ENCODE measurements at regions not wholly inside any gene's neighbourhood (a gene's known extent, or its start where the extent isn't known, plus 50 kb on each side); places are given as distances from the start of the nearest gene placed in this dataset.

DNA sequence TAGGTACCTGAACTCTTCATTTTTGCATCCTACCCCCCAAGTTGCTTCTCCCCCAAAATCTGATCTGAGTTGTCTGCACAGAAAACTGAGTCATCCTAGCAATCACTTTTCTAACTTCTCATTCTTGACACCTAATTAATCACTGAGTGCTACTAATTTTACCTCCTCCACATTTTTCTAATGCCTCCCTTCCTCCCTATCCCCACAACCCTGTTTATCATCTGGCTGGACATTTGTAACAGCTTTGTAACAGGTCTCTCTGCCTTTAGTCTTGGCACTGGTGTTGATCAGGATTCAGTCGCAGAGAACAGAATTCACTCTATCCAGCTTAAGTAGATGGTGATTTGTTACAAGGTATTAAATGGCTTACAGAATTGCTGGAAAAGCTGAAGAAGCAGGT lies 303.9 kb upstream of the GATB start:
- TF ChIP-seq, protein P1, sequence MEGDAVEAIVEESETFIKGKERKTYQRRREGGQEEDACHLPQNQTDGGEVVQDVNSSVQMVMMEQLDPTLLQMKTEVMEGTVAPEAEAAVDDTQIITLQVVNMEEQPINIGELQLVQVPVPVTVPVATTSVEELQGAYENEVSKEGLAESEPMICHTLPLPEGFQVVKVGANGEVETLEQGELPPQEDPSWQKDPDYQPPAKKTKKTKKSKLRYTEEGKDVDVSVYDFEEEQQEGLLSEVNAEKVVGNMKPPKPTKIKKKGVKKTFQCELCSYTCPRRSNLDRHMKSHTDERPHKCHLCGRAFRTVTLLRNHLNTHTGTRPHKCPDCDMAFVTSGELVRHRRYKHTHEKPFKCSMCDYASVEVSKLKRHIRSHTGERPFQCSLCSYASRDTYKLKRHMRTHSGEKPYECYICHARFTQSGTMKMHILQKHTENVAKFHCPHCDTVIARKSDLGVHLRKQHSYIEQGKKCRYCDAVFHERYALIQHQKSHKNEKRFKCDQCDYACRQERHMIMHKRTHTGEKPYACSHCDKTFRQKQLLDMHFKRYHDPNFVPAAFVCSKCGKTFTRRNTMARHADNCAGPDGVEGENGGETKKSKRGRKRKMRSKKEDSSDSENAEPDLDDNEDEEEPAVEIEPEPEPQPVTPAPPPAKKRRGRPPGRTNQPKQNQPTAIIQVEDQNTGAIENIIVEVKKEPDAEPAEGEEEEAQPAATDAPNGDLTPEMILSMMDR (IDR thresholded peaks at IDR 0.05 in 2 of 3, conservative IDR thresholded peaks at IDR 0.05 in 1 of 3; ENCODE audit: control insufficient read depth in 2 of 3, extremely low read depth in 1 of 3, insufficient read depth in 1 of 3, low read depth in 3 of 3, low read length in 3 of 3) = no peak
- TF ChIP-seq PML (IDR thresholded peaks at IDR 0.05; ENCODE audit: low read length) (no peak), YBX1 (IDR thresholded peaks at IDR 0.05) (no peak), POLR2A (IDR thresholded peaks at IDR 0.05; ENCODE audit: low read depth, low read length) (no peak), EP300 (IDR thresholded peaks at IDR 0.05; ENCODE audit: borderline replicate concordance in 1 of 2, control insufficient read depth in 1 of 2, low read depth in 2 of 2, low read length in 2 of 2) (no peak), BCL11A (IDR thresholded peaks at IDR 0.05; ENCODE audit: low read depth, low read length) (no peak), BCLAF1 (IDR thresholded peaks at IDR 0.05) (no peak), EGR1 (IDR thresholded peaks at IDR 0.05; ENCODE audit: borderline replicate concordance in 1 of 2, low read depth in 2 of 2, low read length in 2 of 2) (no peak), MXI1 (IDR thresholded peaks at IDR 0.05; ENCODE audit: low read depth, low read length) (no peak)

Measured in GM12878 (cell line).